Astrocyte of the cerebellum (primary cell): ENCODE measurements at regions not wholly inside any gene's neighbourhood (a gene's known extent, or its start where the extent isn't known, plus 50 kb on each side); places are given as distances from the start of the nearest gene placed in this dataset.
"Not testable (repeated sequence)": the region's sequence is repeated elsewhere in the genome, so short reads cannot be mapped to it uniquely, and the experiment has no call there.

Source experiments
- DNase-seq: peaks from one replicate; pipeline ENCODE4 v3.0.0-alpha.2; 2011; ENCODE audit warnings: low read depth
- H3K4me3 ChIP-seq: 2 replicates; pipeline ENCODE4 v1.5.1; 2011; ENCODE audit warnings: mild to moderate bottlenecking, low read depth, low read length, moderate library complexity
- CTCF ChIP-seq: IDR thresholded peaks from 2 replicates; pipeline ENCODE4 v1.5.1; 2012; ENCODE audit warnings: low read length, low read depth, moderate library complexity, mild to moderate bottlenecking; ENCODE audit errors: missing control alignments
- in situ Hi-C: cut with HindIII; loops from 2 replicates; pipeline ENCODE4 v1.10.0; 2017; ENCODE audit warnings: low sequenced_read_pairs

DNA sequence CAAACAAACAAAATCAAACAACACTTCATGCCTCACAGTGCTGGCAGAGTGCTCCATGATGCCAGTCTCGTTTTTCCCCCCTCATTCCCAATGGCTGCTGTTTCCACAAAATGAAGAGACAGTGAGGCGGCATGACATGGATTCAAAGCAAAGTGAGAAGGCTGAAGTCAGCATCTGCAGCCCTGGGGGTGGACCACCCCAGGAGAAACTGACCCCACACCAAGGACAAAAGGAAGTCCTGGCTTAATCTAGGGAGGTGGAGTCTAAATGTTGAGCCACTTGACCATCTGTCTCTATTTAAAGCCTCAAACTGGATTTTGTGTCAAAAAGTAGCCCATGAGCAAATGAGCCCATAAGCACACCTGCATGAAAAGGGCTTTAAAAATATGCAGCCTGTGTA, 151.2 kb upstream of the RORA start:
- no peak for DNase-seq
- H3K4me3 ChIP-seq = no peak overlapping the region
- TF ChIP-seq CTCF = no peak
- in situ Hi-C loops = no loop called here

- no peak for TF ChIP-seq CTCF
- in situ Hi-C loops = no loop called here
- H3K4me3 ChIP-seq = no peak overlapping the region
- DNase-seq = no peak
Observed at GRCh38 chr15:61379005-61379404, 149.9 kb upstream of the RORA start.

GRCh38 chr15:61376961-61377360, 147.9 kb upstream of the RORA start:
- DNase-seq = no peak
- H3K4me3 ChIP-seq = no peak overlapping the region
- no peak for TF ChIP-seq CTCF
- in situ Hi-C loops = no loop called here

DNA sequence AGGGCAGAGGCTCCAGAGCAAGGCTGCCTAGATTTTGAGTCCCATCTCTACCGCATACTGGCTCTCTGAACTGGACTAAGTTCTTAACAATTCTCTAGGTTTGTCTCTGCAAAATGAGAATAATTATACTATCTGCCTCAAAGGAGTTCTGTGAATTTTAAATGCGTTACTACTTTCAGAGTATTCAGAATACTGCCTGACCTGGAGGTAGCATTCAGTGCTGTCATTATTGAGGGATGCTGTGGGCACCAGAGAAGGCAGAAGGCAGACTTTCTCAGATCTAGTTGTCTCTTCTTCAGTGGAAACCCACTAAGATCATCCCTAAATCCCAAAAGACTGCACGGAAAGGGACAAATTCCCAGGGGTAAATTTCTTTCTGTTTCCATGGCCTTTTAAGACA, 147.4 kb upstream of the RORA start:
- no peak for TF ChIP-seq CTCF
- H3K4me3 ChIP-seq = no peak overlapping the region
- no peak for DNase-seq
- in situ Hi-C loops = no loop called here

GRCh38 chr15:61374848-61375247, 145.7 kb upstream of the RORA start:
- in situ Hi-C loops = no loop called here
- TF ChIP-seq CTCF = no peak
- no peak overlapping the region for H3K4me3 ChIP-seq
- no peak for DNase-seq

DNA sequence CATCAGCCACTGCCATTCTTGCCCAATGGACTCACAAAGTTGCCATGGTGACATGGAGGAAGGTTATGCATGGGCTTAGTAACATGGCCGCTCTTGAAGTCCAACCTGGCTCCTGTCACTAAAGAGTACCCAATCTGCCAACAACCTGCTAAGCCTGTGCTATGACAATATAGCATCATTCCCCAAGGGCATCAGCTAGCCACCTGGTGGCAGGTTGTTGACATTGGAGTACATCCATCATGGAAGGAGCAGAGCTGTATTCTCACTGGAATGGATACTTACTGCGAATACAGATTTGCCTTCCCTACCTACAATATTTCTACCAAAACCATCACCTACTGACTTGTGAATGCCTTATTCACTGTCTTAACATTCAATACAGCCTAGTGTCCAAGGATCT, 138.9 kb upstream of the RORA start:
- no peak overlapping the region for H3K4me3 ChIP-seq
- DNase-seq = no peak
- TF ChIP-seq CTCF = no peak
- in situ Hi-C loops = no loop called here

DNA sequence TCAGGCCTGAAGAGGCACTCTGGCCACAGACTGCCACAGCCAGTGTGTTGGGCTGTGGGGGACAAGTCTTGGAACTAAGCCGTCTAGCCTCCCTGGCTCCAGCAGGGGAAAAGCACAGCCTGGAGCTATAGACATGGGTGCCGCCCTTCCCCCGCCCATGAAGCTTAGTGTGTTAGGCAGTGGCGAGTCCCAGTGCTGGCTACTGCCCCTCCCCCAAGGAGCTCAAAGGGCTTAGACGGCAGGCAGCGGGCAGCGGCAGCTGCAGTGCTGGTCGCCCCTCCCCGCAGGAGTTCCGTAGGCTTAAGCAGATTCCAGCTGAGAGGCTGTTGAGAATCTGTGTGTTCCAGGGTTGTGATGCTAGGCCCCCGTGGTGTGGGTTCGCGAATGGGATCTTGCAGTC, 135.8 kb upstream of the RORA start:
- no peak for TF ChIP-seq CTCF
- no peak overlapping the region for H3K4me3 ChIP-seq
- in situ Hi-C loops = no loop called here
- DNase-seq = no peak

GRCh38 chr15:61362912-61363311, 133.8 kb upstream of the RORA start:
- H3K4me3 ChIP-seq, in situ Hi-C loops, DNase-seq: not testable (repeated sequence)
